ENCODE measurements at regions not wholly inside any gene's neighbourhood (a gene's known extent, or its start where the extent isn't known, plus 50 kb on each side); places are given as distances from the start of the nearest gene placed in this dataset.

GRCh38 chr9:90022474-90022873 is 417.7 kb downstream of the GADD45G start (continued):
- TF ChIP-seq JUND (IDR thresholded peaks at IDR 0.05) = no peak
- no peak for TF ChIP-seq ZFX (IDR thresholded peaks at IDR 0.05)
- no peak for TF ChIP-seq SRF (IDR thresholded peaks at IDR 0.05; ENCODE audit: low read depth)
- TF ChIP-seq CEBPB (IDR thresholded peaks at IDR 0.05; ENCODE audit: low read depth) = no peak
- no peak for TF ChIP-seq MAX (IDR thresholded peaks at IDR 0.05)
- no peak for TF ChIP-seq RAD21 (IDR thresholded peaks at IDR 0.05; ENCODE audit: low read depth)
- TF ChIP-seq CTCF (IDR thresholded peaks at IDR 0.05 in 2 of 3, conservative IDR thresholded peaks at IDR 0.05 in 1 of 3; ENCODE audit: borderline replicate concordance in 1 of 3, insufficient read depth in 1 of 3, low read depth in 2 of 3, low read length in 2 of 3) = no peak
- no peak for TF ChIP-seq POLR2A (IDR thresholded peaks at IDR 0.05; ENCODE audit: borderline replicate concordance, extremely low read depth, insufficient read depth, insufficient read length)
- no peak for TF ChIP-seq POLR2AphosphoS5 (IDR thresholded peaks at IDR 0.05; ENCODE audit: low read depth, low read length)

- no peak overlapping the region for H2AFZ ChIP-seq (ENCODE audit: low read depth, low read length, poor library complexity, severe bottlenecking)
- no peaks in the 10 kb centered on the region for H4K20me1 ChIP-seq (ENCODE audit: insufficient read depth)
- ChIA-PET RAD21 (ENCODE audit: low non-redundant PET in 1 of 2, low total read pairs in 2 of 2, uncharacterized antibody in 2 of 2, unreplicated experiment in 2 of 2) (no interaction called here), POLR2A (no interaction called here), CTCF (no interaction called here)
- H3K9me2 ChIP-seq (ENCODE audit: insufficient read depth) = no peaks in the 10 kb centered on the region
- intact Hi-C loops (cut with micrococcal nuclease) = no loop called here
- H3K4me1 ChIP-seq (ENCODE audit: control insufficient read depth in 1 of 2, insufficient read depth in 2 of 2, low read length in 2 of 2) = no peaks in the 10 kb centered on the region
- no peak for ATAC-seq
- no peak overlapping the region for H3K9ac ChIP-seq (ENCODE audit: low read length)
- no peaks in the 10 kb centered on the region for H3K79me2 ChIP-seq (ENCODE audit: insufficient read depth, low read length)
- DNase-seq (ENCODE audit: low read depth, low spot score) = no peak
- no peak overlapping the region for H3K4me2 ChIP-seq (ENCODE audit: low read length)
- no peak overlapping the region for H3K27ac ChIP-seq (ENCODE audit: low read depth, low read length)
- no peaks in the 10 kb centered on the region for H3K36me3 ChIP-seq (ENCODE audit: control insufficient read depth in 1 of 2, insufficient read depth in 2 of 2, low read length in 2 of 2)
- no TSS peak for BruUV-seq (replicated peaks)
- no peaks in the 10 kb centered on the region for H3K9me3 ChIP-seq (ENCODE audit: control insufficient read depth in 1 of 2, insufficient read depth in 1 of 2, low read depth in 1 of 2, low read length in 2 of 2)
- H3K4me3 ChIP-seq (replicated peaks in 1 of 2; ENCODE audit: low read depth in 1 of 2, low read length in 2 of 2) = no peak overlapping the region
- peaks cover 18% of the 10 kb centered on the region for H3K27me3 ChIP-seq (ENCODE audit: insufficient read depth, low read length)
- TF ChIP-seq POLR2AphosphoS5 (IDR thresholded peaks at IDR 0.05; ENCODE audit: low read depth, low read length) (no peak), EGR1 (IDR thresholded peaks at IDR 0.05; ENCODE audit: low read depth) (no peak), JUND (IDR thresholded peaks at IDR 0.05) (no peak), ZFX (IDR thresholded peaks at IDR 0.05) (no peak), CBX3 (IDR thresholded peaks at IDR 0.05; ENCODE audit: low read depth) (no peak), ELF1 (IDR thresholded peaks at IDR 0.05; ENCODE audit: borderline replicate concordance, low read depth) (no peak), RAD21 (IDR thresholded peaks at IDR 0.05; ENCODE audit: low read depth) (no peak), ATF3 (IDR thresholded peaks at IDR 0.05) (no peak), ZBTB33 (IDR thresholded peaks at IDR 0.05; ENCODE audit: extremely low read depth, insufficient replicate concordance, low read length) (no peak), CEBPB (IDR thresholded peaks at IDR 0.05; ENCODE audit: low read depth) (no peak), SP1 (IDR thresholded peaks at IDR 0.05; ENCODE audit: low read depth) (no peak), POLR2A (IDR thresholded peaks at IDR 0.05; ENCODE audit: borderline replicate concordance, extremely low read depth, insufficient read depth, insufficient read length) (no peak)
These were observed 419.0 kb downstream of the GADD45G start for GRCh38 chr9:90023861-90024260.
